Muscle of leg (tissue), 3 donors: ENCODE measurements at regions not wholly inside any gene's neighbourhood (a gene's known extent, or its start where the extent isn't known, plus 50 kb on each side); places are given as distances from the start of the nearest gene placed in this dataset.

Source experiments
- DNase-seq: peaks from one replicate; pipeline ENCODE4 v3.0.0; 2013
- H3K27ac ChIP-seq: one replicate; pipeline ENCODE4 v1.5.1; 2013; ENCODE audit warnings: mild to moderate bottlenecking, low read length, control low read depth
- H3K27me3 ChIP-seq: one replicate; pipeline ENCODE4 v1.6.1; 2013; ENCODE audit warnings: low read length; ENCODE audit not compliant: control insufficient read depth, insufficient read depth
- H3K36me3 ChIP-seq: one replicate; pipeline ENCODE4 v1.6.1; 2013; ENCODE audit warnings: low read length; ENCODE audit not compliant: control insufficient read depth, insufficient read depth
- H3K4me1 ChIP-seq: one replicate; pipeline ENCODE4 v1.6.1; 2013; ENCODE audit warnings: low read length; ENCODE audit not compliant: control insufficient read depth, insufficient read depth
- H3K4me3 ChIP-seq: one replicate; pipeline ENCODE4 v1.5.1; 2013; ENCODE audit warnings: low read length, control low read depth
- H3K9me3 ChIP-seq: replicated peaks from 2 replicates; pipeline ENCODE4 v1.6.1; 2013; ENCODE audit warnings: low read depth, low read length; ENCODE audit not compliant: control insufficient read depth
- WGBS: methylation state at CpG from one replicate; pipeline ENCODE4 v1.1.5; 2013; ENCODE audit warnings: missing lambda C conversion rate; ENCODE audit not compliant: insufficient coverage; 5-methylcytosine and 5-hydroxymethylcytosine counted together

- no peak overlapping the region for H3K4me3 ChIP-seq
- WGBS: no CpG with 5 or more reads among the region's 1 CpG
- peaks cover 2% of the 10 kb centered on the region for H3K9me3 ChIP-seq
- H3K27ac ChIP-seq: no peak overlapping the region
- H3K36me3 ChIP-seq: no peaks in the 10 kb centered on the region
- no peak for DNase-seq
- H3K4me1 ChIP-seq: no peaks in the 10 kb centered on the region
- no peaks in the 10 kb centered on the region for H3K27me3 ChIP-seq
Measured at GRCh38 chr2:67812682-67813081, 250.1 kb downstream of the C1D start.

DNA sequence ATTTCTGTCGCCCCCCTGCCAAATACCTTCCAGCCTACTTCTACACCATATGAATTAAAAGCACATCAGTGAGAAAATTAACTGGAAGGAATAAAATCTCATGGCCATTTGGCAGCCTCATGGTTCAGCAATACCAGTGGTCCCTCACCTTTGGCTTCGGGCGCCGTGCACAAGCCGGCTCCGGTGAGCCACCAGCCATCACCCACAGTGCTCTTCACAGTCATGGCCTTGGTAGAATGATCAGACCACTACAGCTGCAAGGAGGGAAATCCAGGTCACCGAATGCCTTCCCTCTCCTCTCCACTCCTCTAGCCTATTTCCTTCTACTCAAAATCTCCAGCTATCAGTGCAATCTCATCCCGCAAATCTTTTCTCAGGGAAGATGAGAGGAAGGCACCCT lies 239.1 kb downstream of the C1D start:
- DNase-seq: no peak
- no peaks in the 10 kb centered on the region for H3K27me3 ChIP-seq
- H3K4me1 ChIP-seq: no peaks in the 10 kb centered on the region
- no peak overlapping the region for H3K4me3 ChIP-seq
- H3K27ac ChIP-seq: no peak overlapping the region
- H3K9me3 ChIP-seq: no peaks in the 10 kb centered on the region
- no peaks in the 10 kb centered on the region for H3K36me3 ChIP-seq
- WGBS: 94% methylated on average over 6 of the region's 8 CpGs

- WGBS: no CpG with 5 or more reads among the region's 6 CpGs
- no peak for DNase-seq
Measured at GRCh38 chr2:67824186-67824585, 238.6 kb downstream of the C1D start.

DNA sequence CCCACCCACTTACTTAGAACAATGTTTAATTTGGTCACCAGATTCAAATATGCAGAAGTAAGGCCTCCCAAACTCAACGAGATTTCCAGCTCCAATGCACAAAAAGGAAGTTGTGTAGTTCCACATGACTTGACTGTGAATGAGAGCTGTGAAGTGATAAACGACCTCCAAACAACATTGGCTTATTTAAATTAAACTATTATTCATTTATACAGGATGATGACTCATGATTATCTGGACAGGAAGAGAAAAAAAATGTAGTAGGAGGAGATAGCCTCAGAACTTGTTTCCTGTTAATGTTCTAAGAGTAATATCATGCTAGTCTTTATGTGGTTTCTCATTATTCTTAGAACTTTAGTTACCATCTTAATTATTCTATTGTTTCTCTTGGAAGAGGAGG lies 237.3 kb downstream of the C1D start:
- Histone ChIP-seq H3K27me3 (no peaks in the 10 kb centered on the region), H3K9me3 (no peaks in the 10 kb centered on the region), H3K4me1 (no peaks in the 10 kb centered on the region), H3K4me3 (no peak overlapping the region), H3K27ac (no peak overlapping the region), H3K36me3 (no peaks in the 10 kb centered on the region)
- DNase-seq: no peak
- no CpG with 5 or more reads among the region's 2 CpGs for WGBS

More at GRCh38 chr2:67824186-67824585, 238.6 kb downstream of the C1D start:
- H3K27me3 ChIP-seq: no peaks in the 10 kb centered on the region
- no peak overlapping the region for H3K4me3 ChIP-seq
- H3K27ac ChIP-seq: no peak overlapping the region
- H3K4me1 ChIP-seq: no peaks in the 10 kb centered on the region
- H3K9me3 ChIP-seq: no peaks in the 10 kb centered on the region
- no peaks in the 10 kb centered on the region for H3K36me3 ChIP-seq

GRCh38 chr2:67828066-67828465 lies 234.7 kb downstream of the C1D start:
- no peak overlapping the region for H3K27ac ChIP-seq
- H3K4me1 ChIP-seq: no peaks in the 10 kb centered on the region
- no peak overlapping the region for H3K4me3 ChIP-seq
- no peaks in the 10 kb centered on the region for H3K36me3 ChIP-seq
- 87% methylated on average over 1 of the region's 2 CpGs for WGBS
- no peak for DNase-seq
- no peaks in the 10 kb centered on the region for H3K27me3 ChIP-seq
- no peaks in the 10 kb centered on the region for H3K9me3 ChIP-seq

- WGBS: 88% methylated on average over 1 of the region's 2 CpGs
- H3K4me3 ChIP-seq: no peak overlapping the region
- no peaks in the 10 kb centered on the region for H3K27me3 ChIP-seq
- no peaks in the 10 kb centered on the region for H3K36me3 ChIP-seq
- H3K9me3 ChIP-seq: no peaks in the 10 kb centered on the region
- H3K27ac ChIP-seq: no peak overlapping the region
- no peaks in the 10 kb centered on the region for H3K4me1 ChIP-seq
- DNase-seq: no peak
Measured at GRCh38 chr2:67829470-67829869, 233.3 kb downstream of the C1D start.

DNA sequence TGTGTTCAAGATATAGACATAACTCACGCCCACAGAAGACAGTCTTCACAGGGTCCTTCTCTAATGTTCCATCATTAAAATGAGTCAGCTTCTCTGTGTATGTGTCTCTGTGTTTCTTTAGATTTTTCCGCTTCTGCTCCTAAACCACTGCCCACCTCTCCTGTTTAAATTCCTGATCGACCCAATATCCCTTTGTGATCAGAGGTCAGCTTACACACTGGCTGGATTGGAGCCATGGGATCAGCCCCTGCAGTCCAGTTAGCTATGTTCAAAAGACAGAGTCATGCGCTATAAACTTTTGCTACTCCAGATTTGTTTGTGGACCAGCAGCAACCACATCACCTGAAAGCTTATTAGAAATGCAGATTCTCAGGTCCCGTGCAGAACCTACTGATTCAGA lies 229.2 kb downstream of the C1D start:
- no peak overlapping the region for H3K4me3 ChIP-seq
- WGBS: 65% methylated on average over 2 of the region's 5 CpGs

GRCh38 chr2:67834482-67834881 lies 228.3 kb downstream of the C1D start:
- no peak for DNase-seq
- H3K9me3 ChIP-seq: no peaks in the 10 kb centered on the region
- H3K27me3 ChIP-seq: no peaks in the 10 kb centered on the region
- H3K4me3 ChIP-seq: no peak overlapping the region
- no peaks in the 10 kb centered on the region for H3K36me3 ChIP-seq
- peaks cover 2% of the 10 kb centered on the region for H3K4me1 ChIP-seq
- no peak overlapping the region for H3K27ac ChIP-seq
- WGBS: no CpG with 5 or more reads among the region's 7 CpGs

More for the DNA sequence above, 229.2 kb downstream of the C1D start:
- no peak for DNase-seq
- Histone ChIP-seq H3K4me1 (peaks cover 2% of the 10 kb centered on the region), H3K27me3 (no peaks in the 10 kb centered on the region), H3K36me3 (no peaks in the 10 kb centered on the region), H3K9me3 (no peaks in the 10 kb centered on the region), H3K27ac (no peak overlapping the region)

GRCh38 chr2:67835266-67835665 lies 227.5 kb downstream of the C1D start:
- no peak for DNase-seq
- Histone ChIP-seq H3K27me3 (no peaks in the 10 kb centered on the region), H3K27ac (no peak overlapping the region), H3K4me3 (no peak overlapping the region), H3K9me3 (no peaks in the 10 kb centered on the region), H3K4me1 (peaks cover 2% of the 10 kb centered on the region), H3K36me3 (no peaks in the 10 kb centered on the region)
- 86% methylated on average over 3 of the region's 3 CpGs for WGBS

DNA sequence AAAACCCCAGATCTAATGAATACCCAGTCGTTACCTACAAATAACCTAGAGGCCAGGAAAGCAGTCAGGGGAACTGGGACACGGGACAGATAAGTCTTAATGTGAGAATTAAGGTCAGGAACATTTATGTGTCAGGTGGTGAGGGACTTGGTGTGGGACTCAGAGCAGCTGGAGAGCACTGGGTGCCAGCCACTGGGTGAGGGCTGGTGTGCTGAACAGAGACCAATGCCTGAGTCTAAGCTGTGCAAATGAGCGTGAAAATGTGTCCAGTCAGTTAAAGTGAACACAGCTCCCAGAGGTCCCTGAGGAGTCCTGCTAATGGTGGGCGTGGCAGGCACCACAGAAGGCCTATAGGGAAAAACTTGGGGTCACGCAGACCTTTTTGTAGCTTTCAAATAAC lies 225.9 kb downstream of the C1D start:
- Histone ChIP-seq H3K27me3 (no peaks in the 10 kb centered on the region), H3K36me3 (no peaks in the 10 kb centered on the region), H3K4me1 (peaks cover 2% of the 10 kb centered on the region), H3K4me3 (no peak overlapping the region), H3K9me3 (no peaks in the 10 kb centered on the region), H3K27ac (no peak overlapping the region)
- 69% methylated on average over 4 of the region's 5 CpGs for WGBS
- DNase-seq: no peak

DNA sequence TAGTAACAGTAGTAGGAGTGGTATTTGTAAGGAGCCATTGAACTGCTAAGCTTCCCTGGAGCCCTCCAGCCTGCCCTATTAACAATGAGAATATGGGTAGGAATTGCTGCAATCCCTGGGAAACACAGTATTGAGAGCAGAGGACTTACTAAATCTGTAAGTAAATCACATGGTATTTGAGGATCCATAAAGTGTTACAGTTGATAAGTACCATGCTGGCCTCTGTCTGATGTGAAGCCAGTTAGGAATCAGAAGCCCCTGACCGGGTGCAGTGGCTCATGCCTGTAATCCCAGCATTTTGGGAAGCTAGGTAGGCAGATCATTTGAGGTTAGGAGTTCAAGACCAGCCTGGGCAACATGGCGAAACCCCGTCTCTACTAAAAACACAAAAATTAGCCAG lies 224.6 kb downstream of the C1D start:
- WGBS: 86% methylated on average over 1 of the region's 3 CpGs
- H3K36me3 ChIP-seq: no peaks in the 10 kb centered on the region
- H3K4me3 ChIP-seq: no peak overlapping the region
- no peaks in the 10 kb centered on the region for H3K9me3 ChIP-seq
- no peak overlapping the region for H3K27ac ChIP-seq
- H3K4me1 ChIP-seq: peaks cover 2% of the 10 kb centered on the region
- no peak for DNase-seq
- peaks cover 2% of the 10 kb centered on the region for H3K27me3 ChIP-seq
